ENCODE measurements at regions not wholly inside any gene's neighbourhood (a gene's known extent, or its start where the extent isn't known, plus 50 kb on each side); places are given as distances from the start of the nearest gene placed in this dataset.

DNA sequence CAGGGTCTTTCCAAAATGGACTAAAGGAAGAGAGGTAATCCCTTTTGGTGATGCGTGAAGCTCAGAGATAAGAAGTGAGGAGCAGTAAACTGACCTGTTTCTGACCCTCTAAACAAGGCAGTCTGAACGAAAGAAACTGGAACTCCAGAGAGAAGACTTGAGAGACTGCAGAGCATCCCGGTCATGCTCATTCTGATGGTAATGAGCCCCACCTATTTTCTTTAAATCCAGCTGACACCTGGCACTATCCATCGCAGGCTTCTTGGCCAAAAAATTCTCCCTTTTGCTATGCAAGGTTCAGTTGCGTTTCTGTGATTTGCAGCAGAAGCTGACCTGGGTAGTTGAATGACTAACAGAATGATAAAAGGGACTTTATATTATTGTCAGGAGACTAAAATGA lies 105.9 kb upstream of the KCNK2 start:
- no peak for TF ChIP-seq MAX (IDR thresholded peaks at IDR 0.05)
- TF ChIP-seq, protein P1, sequence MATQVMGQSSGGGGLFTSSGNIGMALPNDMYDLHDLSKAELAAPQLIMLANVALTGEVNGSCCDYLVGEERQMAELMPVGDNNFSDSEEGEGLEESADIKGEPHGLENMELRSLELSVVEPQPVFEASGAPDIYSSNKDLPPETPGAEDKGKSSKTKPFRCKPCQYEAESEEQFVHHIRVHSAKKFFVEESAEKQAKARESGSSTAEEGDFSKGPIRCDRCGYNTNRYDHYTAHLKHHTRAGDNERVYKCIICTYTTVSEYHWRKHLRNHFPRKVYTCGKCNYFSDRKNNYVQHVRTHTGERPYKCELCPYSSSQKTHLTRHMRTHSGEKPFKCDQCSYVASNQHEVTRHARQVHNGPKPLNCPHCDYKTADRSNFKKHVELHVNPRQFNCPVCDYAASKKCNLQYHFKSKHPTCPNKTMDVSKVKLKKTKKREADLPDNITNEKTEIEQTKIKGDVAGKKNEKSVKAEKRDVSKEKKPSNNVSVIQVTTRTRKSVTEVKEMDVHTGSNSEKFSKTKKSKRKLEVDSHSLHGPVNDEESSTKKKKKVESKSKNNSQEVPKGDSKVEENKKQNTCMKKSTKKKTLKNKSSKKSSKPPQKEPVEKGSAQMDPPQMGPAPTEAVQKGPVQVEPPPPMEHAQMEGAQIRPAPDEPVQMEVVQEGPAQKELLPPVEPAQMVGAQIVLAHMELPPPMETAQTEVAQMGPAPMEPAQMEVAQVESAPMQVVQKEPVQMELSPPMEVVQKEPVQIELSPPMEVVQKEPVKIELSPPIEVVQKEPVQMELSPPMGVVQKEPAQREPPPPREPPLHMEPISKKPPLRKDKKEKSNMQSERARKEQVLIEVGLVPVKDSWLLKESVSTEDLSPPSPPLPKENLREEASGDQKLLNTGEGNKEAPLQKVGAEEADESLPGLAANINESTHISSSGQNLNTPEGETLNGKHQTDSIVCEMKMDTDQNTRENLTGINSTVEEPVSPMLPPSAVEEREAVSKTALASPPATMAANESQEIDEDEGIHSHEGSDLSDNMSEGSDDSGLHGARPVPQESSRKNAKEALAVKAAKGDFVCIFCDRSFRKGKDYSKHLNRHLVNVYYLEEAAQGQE (IDR thresholded peaks at IDR 0.05; ENCODE audit: low read depth), result no peak
- no peak for TF ChIP-seq CEBPB (IDR thresholded peaks at IDR 0.05)
- TF ChIP-seq NFIC (IDR thresholded peaks at IDR 0.05), result no peak
- TF ChIP-seq YY1 (IDR thresholded peaks at IDR 0.05; ENCODE audit: low read depth), result no peak

Measured in Ishikawa (cell line).